ENCODE measurements at regions not wholly inside any gene's neighbourhood (a gene's known extent, or its start where the extent isn't known, plus 50 kb on each side); places are given as distances from the start of the nearest gene placed in this dataset.
"Not testable (repeated sequence)": the region's sequence is repeated elsewhere in the genome, so short reads cannot be mapped to it uniquely, and the experiment has no call there.

- Histone ChIP-seq H3K9me3 (ENCODE audit: low read depth) (no peaks in the 10 kb centered on the region), H3K9me2 (ENCODE audit: insufficient read depth) (no peaks in the 10 kb centered on the region), H3K27me3 (replicated peaks; ENCODE audit: insufficient read depth) (no peaks in the 10 kb centered on the region), H3K36me3 (ENCODE audit: low read depth) (no peaks in the 10 kb centered on the region), H3K79me2 (ENCODE audit: insufficient read depth) (no peaks in the 10 kb centered on the region), H3F3A (ENCODE audit: insufficient read depth) (no peaks in the 10 kb centered on the region), H4K20me1 (ENCODE audit: insufficient read depth) (no peaks in the 10 kb centered on the region), H2AFZ (no peak overlapping the region), H3K27ac (no peak overlapping the region), H3K4me2 (ENCODE audit: unreplicated experiment) (no peak overlapping the region), H3K9ac (no peak overlapping the region), H3K4me3 (no peak overlapping the region), H3K4me1 (ENCODE audit: insufficient read depth) (no peaks in the 10 kb centered on the region)
- no peak for TF ChIP-seq EZH2phosphoT487 (IDR thresholded peaks at IDR 0.05; ENCODE audit: insufficient read depth, low read depth)
- no peak for TF ChIP-seq EZH2 (IDR thresholded peaks at IDR 0.05; ENCODE audit: insufficient read depth, poor library complexity, severe bottlenecking)
- in situ Hi-C loops (cut with MboI), result no loop called here
- DNase-seq, result no peak
Observed at GRCh38 chr4:66567551-66567950, 897.3 kb upstream of the EPHA5 start.

GRCh38 chr4:66565801-66566200 lies 895.5 kb upstream of the EPHA5 start:
- no peaks in the 10 kb centered on the region for H3K36me3 ChIP-seq (ENCODE audit: low read depth)
- H3K79me2 ChIP-seq (ENCODE audit: insufficient read depth), result no peaks in the 10 kb centered on the region
- no peak overlapping the region for H3K27ac ChIP-seq
- no peak for DNase-seq
- in situ Hi-C loops (cut with MboI), result no loop called here
- no peak overlapping the region for H3K9ac ChIP-seq
- H3K9me3 ChIP-seq (ENCODE audit: low read depth), result no peaks in the 10 kb centered on the region
- H4K20me1 ChIP-seq (ENCODE audit: insufficient read depth), result no peaks in the 10 kb centered on the region
- H3K4me2 ChIP-seq (ENCODE audit: unreplicated experiment), result no peak overlapping the region
- no peak overlapping the region for H2AFZ ChIP-seq
- no peaks in the 10 kb centered on the region for H3K27me3 ChIP-seq (replicated peaks; ENCODE audit: insufficient read depth)
- no peaks in the 10 kb centered on the region for H3K4me1 ChIP-seq (ENCODE audit: insufficient read depth)
- no peaks in the 10 kb centered on the region for H3K9me2 ChIP-seq (ENCODE audit: insufficient read depth)
- no peak overlapping the region for H3K4me3 ChIP-seq
- no peaks in the 10 kb centered on the region for H3F3A ChIP-seq (ENCODE audit: insufficient read depth)
- TF ChIP-seq EZH2phosphoT487 (IDR thresholded peaks at IDR 0.05; ENCODE audit: insufficient read depth, low read depth), result no peak
- no peak for TF ChIP-seq EZH2 (IDR thresholded peaks at IDR 0.05; ENCODE audit: insufficient read depth, poor library complexity, severe bottlenecking)

DNA sequence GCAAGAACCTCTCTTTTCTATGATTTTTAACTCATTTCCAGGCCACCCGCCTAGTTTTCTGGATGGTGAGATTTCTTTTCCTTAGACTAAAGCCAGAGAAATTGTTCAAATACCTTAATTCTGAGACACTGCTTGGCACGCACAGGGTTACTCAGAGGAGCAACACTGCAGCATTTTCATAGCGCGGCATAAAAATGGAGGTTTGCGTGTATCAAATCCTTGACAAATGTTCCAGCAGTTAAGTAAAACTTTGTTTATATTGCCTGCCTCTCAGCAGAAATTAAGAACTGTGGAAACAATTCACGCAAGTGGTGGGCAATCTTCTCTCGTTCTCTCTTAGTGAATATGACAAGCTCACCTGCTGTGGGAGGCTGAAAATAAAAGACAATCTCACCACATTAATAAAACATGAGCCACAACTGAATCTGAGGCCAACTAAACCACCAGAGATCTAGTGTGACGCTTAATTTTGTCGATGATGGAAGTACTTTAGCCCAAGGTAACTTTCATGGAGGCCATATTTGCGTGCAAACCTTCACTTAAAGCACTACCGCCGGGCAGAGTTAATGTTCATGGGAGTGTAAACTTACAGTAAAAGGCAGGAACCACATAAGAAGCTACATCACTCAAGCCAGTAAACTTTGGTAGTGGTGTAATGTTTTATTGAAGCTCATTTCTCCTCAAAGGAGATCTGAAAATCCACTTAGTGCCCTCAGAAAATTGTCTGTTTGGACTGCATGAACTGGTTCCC lies 894.8 kb upstream of the EPHA5 start:
- H3K4me3 ChIP-seq, result no peak overlapping the region
- no peaks in the 10 kb centered on the region for H4K20me1 ChIP-seq (ENCODE audit: insufficient read depth)
- H3K79me2 ChIP-seq (ENCODE audit: insufficient read depth), result no peaks in the 10 kb centered on the region
- H3K9ac ChIP-seq, result no peak overlapping the region
- TF ChIP-seq EZH2phosphoT487 (IDR thresholded peaks at IDR 0.05; ENCODE audit: insufficient read depth, low read depth) (no peak), EZH2 (IDR thresholded peaks at IDR 0.05; ENCODE audit: insufficient read depth, poor library complexity, severe bottlenecking) (no peak)
- H3K4me1 ChIP-seq (ENCODE audit: insufficient read depth), result no peaks in the 10 kb centered on the region
- no peaks in the 10 kb centered on the region for H3K9me2 ChIP-seq (ENCODE audit: insufficient read depth)
- H3K27ac ChIP-seq, result no peak overlapping the region
- peak; percentile 1 for DNase-seq
- no peaks in the 10 kb centered on the region for H3K36me3 ChIP-seq (ENCODE audit: low read depth)
- H3K4me2 ChIP-seq (ENCODE audit: unreplicated experiment), result no peak overlapping the region
- H3K27me3 ChIP-seq (replicated peaks; ENCODE audit: insufficient read depth), result no peaks in the 10 kb centered on the region
- in situ Hi-C loops (cut with MboI), result no loop called here
- 49 to 53% methylated on average over 12 of the region's 12 CpGs for WGBS, 2 experiments (ENCODE audit: low coverage in 1 of 2, low lambda C conversion rate in 2 of 2, missing lambda C conversion rate in 2 of 2)
- no peaks in the 10 kb centered on the region for H3F3A ChIP-seq (ENCODE audit: insufficient read depth)
- H3K9me3 ChIP-seq (ENCODE audit: low read depth), result no peaks in the 10 kb centered on the region
- H2AFZ ChIP-seq, result no peak overlapping the region

DNA sequence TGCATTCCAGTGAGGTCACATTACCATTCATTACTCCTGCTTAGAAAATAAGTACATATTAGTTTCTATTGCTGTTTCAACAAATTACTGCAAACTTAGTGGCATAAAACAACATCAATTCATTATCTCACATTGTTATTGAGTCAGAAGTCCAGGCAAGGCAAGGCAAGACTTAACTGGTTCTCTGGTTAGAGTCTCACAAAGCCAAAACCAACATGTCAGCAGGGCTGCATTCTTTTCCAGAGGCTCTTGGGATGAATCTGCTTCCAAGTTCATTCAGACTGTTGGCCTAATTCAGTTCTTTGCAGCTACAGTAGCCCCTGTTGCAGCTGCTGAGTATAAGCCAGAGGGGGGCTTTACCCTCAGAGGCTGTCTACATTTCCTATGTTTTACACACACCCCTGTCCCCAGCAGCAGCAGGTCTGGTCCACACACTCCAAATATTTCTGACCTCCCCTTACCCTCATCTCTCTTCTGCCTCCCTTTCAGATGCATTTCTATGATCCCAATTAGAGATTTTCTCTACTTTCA lies 892.1 kb upstream of the EPHA5 start:
- no peak overlapping the region for H3K4me3 ChIP-seq
- H3K4me2 ChIP-seq (ENCODE audit: unreplicated experiment), result no peak overlapping the region
- no peaks in the 10 kb centered on the region for H3F3A ChIP-seq (ENCODE audit: insufficient read depth)
- no peak for DNase-seq
- TF ChIP-seq EZH2 (IDR thresholded peaks at IDR 0.05; ENCODE audit: insufficient read depth, poor library complexity, severe bottlenecking), result no peak
- TF ChIP-seq EZH2phosphoT487 (IDR thresholded peaks at IDR 0.05; ENCODE audit: insufficient read depth, low read depth), result no peak
- in situ Hi-C loops (cut with MboI), result no loop called here
- no peaks in the 10 kb centered on the region for H3K4me1 ChIP-seq (ENCODE audit: insufficient read depth)
- H4K20me1 ChIP-seq (ENCODE audit: insufficient read depth), result no peaks in the 10 kb centered on the region
- no peak overlapping the region for H3K9ac ChIP-seq
- H3K79me2 ChIP-seq (ENCODE audit: insufficient read depth), result no peaks in the 10 kb centered on the region
- H3K27ac ChIP-seq, result no peak overlapping the region
- no peaks in the 10 kb centered on the region for H3K27me3 ChIP-seq (replicated peaks; ENCODE audit: insufficient read depth)
- no peak overlapping the region for H2AFZ ChIP-seq
- H3K9me2 ChIP-seq (ENCODE audit: insufficient read depth), result no peaks in the 10 kb centered on the region
- H3K36me3 ChIP-seq (ENCODE audit: low read depth), result no peaks in the 10 kb centered on the region
- no peaks in the 10 kb centered on the region for H3K9me3 ChIP-seq (ENCODE audit: low read depth)

GRCh38 chr4:66561465-66562053 lies 891.3 kb upstream of the EPHA5 start:
- H3K79me2 ChIP-seq (ENCODE audit: insufficient read depth); H3K9ac ChIP-seq; H3K4me2 ChIP-seq (ENCODE audit: unreplicated experiment); DNase-seq; in situ Hi-C loops (cut with MboI); H3K36me3 ChIP-seq (ENCODE audit: low read depth); H4K20me1 ChIP-seq (ENCODE audit: insufficient read depth); H3K9me3 ChIP-seq (ENCODE audit: low read depth); H3K4me1 ChIP-seq (ENCODE audit: insufficient read depth); H3K4me3 ChIP-seq; H3K27me3 ChIP-seq (replicated peaks; ENCODE audit: insufficient read depth); H2AFZ ChIP-seq; H3F3A ChIP-seq (ENCODE audit: insufficient read depth); H3K27ac ChIP-seq; H3K9me2 ChIP-seq (ENCODE audit: insufficient read depth): not testable (repeated sequence)
- 69 to 83% methylated on average over 31 to 42 of the region's 42 CpGs for WGBS, 2 experiments (ENCODE audit: low coverage in 1 of 2, low lambda C conversion rate in 2 of 2, missing lambda C conversion rate in 2 of 2)

Data from GM23248 (cell line).